Bone marrow (tissue), 2 donors: ENCODE measurements at regions not wholly inside any gene's neighbourhood (a gene's known extent, or its start where the extent isn't known, plus 50 kb on each side); places are given as distances from the start of the nearest gene placed in this dataset.

Experiments
- DNase-seq, 2 donors: peaks; one replicate each; lab custom pipeline; 2025; lab: John Stamatoyannopoulos, UW

- no peak for DNase-seq
These were observed 256.4 kb upstream of the SOX21 start for GRCh38 chr13:94968757-94969086.

- DNase-seq, result no peak
These were observed 255.9 kb upstream of the SOX21 start for GRCh38 chr13:94968040-94968756.

- no peak for DNase-seq
These were observed 255.1 kb upstream of the SOX21 start for GRCh38 chr13:94967183-94968039.

GRCh38 chr13:94966422-94966955, 254.1 kb upstream of the SOX21 start:
- no peak for DNase-seq

- DNase-seq, result no peak
These were observed 247.3 kb upstream of the SOX21 start for GRCh38 chr13:94959626-94960025.

- DNase-seq, result no peak
These were observed 244.2 kb upstream of the SOX21 start for GRCh38 chr13:94956417-94957110.

GRCh38 chr13:94952787-94953186, 240.4 kb upstream of the SOX21 start:
- no peak for DNase-seq

GRCh38 chr13:94950303-94950702, 238.0 kb upstream of the SOX21 start:
- no peak for DNase-seq

GRCh38 chr13:94947965-94948371, 235.6 kb upstream of the SOX21 start:
- DNase-seq, result no peak

GRCh38 chr13:94947392-94947791, 235.0 kb upstream of the SOX21 start:
- no peak for DNase-seq

GRCh38 chr13:94946039-94946438, 233.7 kb upstream of the SOX21 start:
- no peak for DNase-seq

- no peak for DNase-seq
These were observed 225.8 kb upstream of the SOX21 start for GRCh38 chr13:94938124-94938523.

- no peak for DNase-seq
These were observed 224.3 kb upstream of the SOX21 start for GRCh38 chr13:94936633-94937032.

GRCh38 chr13:94933936-94934335, 221.6 kb upstream of the SOX21 start:
- no peak for DNase-seq

GRCh38 chr13:94933230-94933751, 220.9 kb upstream of the SOX21 start:
- no peak for DNase-seq

- no peak for DNase-seq
These were observed 215.9 kb upstream of the SOX21 start for GRCh38 chr13:94928127-94928775.

- DNase-seq, result no peak
These were observed 212.9 kb upstream of the SOX21 start for GRCh38 chr13:94925263-94925662.

GRCh38 chr13:94921181-94921580, 208.8 kb upstream of the SOX21 start:
- DNase-seq, result no peak

GRCh38 chr13:94920578-94920977, 208.2 kb upstream of the SOX21 start:
- DNase-seq, result no peak

GRCh38 chr13:94917824-94918223, 205.5 kb upstream of the SOX21 start:
- no peak for DNase-seq

- no peak for DNase-seq
These were observed 202.6 kb upstream of the SOX21 start for GRCh38 chr13:94914895-94915294.

GRCh38 chr13:94906605-94907004, 194.3 kb upstream of the SOX21 start:
- DNase-seq, result no peak
